Subcutaneous abdominal adipose tissue (tissue), 5 donors: ENCODE measurements at regions not wholly inside any gene's neighbourhood (a gene's known extent, or its start where the extent isn't known, plus 50 kb on each side); places are given as distances from the start of the nearest gene placed in this dataset.

Source experiments
- H3K27ac ChIP-seq: one replicate; pipeline ENCODE4 v1.7.0; 2013; ENCODE audit warnings: low read depth, mild to moderate bottlenecking, inconsistent platforms, low read length, moderate library complexity
- H3K27me3 ChIP-seq, 5 donors: one replicate each; pipeline ENCODE4 v1.7.0; 2013; ENCODE audit warnings: low read length in 5 of 5, inconsistent platforms in 1 of 5; ENCODE audit not compliant: control insufficient read depth in 5 of 5, insufficient read depth in 4 of 5
- H3K36me3 ChIP-seq, 5 donors: one replicate each; pipeline ENCODE4 v1.7.0; 2013; ENCODE audit warnings: low read length in 5 of 5; ENCODE audit not compliant: control insufficient read depth in 5 of 5, insufficient read depth in 5 of 5
- H3K4me1 ChIP-seq, 5 donors: one replicate each; pipeline ENCODE4 v1.7.0; 2013; ENCODE audit warnings: low read length in 5 of 5, mild to moderate bottlenecking in 3 of 5, moderate library complexity in 1 of 5; ENCODE audit not compliant: control insufficient read depth in 5 of 5, insufficient read depth in 5 of 5
- H3K4me3 ChIP-seq, 5 donors: one replicate each; pipeline ENCODE4 v1.7.0; 2013; ENCODE audit warnings: low read length in 5 of 5, low read depth in 1 of 5
- H3K9ac ChIP-seq, 5 donors: one replicate each; pipeline ENCODE4 v1.7.0; 2013; ENCODE audit warnings: low read length in 5 of 5, mild to moderate bottlenecking in 4 of 5, moderate library complexity in 3 of 5
- H3K9me3 ChIP-seq, 5 donors: one replicate each; pipeline ENCODE4 v1.7.0; 2013; ENCODE audit warnings: low read length in 5 of 5; ENCODE audit not compliant: control insufficient read depth in 5 of 5
- donor health status: healthy.
- donor health status: healthy.
- donor health status: healthy.
- donor health status: healthy.
- donor health status: healthy.

GRCh38 chr5:120382833-120383232 lies 81.3 kb upstream of the PRR16 start:
- H3K27ac ChIP-seq: no peak overlapping the region
- no peaks in the 10 kb centered on the region for H3K36me3 ChIP-seq
- no peaks in the 10 kb centered on the region for H3K27me3 ChIP-seq
- peaks cover 0 to 9% (median 5%) of the 10 kb centered on the region in 5 donors for H3K9me3 ChIP-seq
- no peaks in the 10 kb centered on the region for H3K4me1 ChIP-seq
- no peak overlapping the region for H3K9ac ChIP-seq
- H3K4me3 ChIP-seq: no peak overlapping the region

DNA sequence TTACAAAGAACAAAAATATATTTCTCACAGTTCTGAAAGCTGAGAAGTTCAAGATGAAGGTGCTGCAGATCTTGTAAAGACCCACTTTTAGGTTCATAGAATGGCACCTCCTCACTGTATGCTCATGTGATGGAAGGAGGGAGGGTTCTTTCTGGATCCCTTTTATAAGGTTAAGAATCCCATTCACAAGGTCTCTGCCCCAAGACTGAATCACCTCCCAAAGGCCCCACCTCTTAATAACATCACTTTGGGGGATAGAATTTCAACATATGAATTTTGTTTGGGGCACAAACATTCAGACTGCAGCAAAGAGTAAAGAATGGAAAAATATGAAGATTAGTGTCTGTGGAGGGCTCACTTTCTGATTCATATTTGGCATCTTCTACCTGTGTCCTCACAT lies 77.1 kb upstream of the PRR16 start:
- no peak overlapping the region for H3K27ac ChIP-seq
- no peak overlapping the region for H3K4me3 ChIP-seq
- peaks cover 0 to 6% (median 0%) of the 10 kb centered on the region in 5 donors for H3K4me1 ChIP-seq
- no peak overlapping the region for H3K9ac ChIP-seq
- H3K9me3 ChIP-seq: no peaks in the 10 kb centered on the region
- no peaks in the 10 kb centered on the region for H3K27me3 ChIP-seq
- no peaks in the 10 kb centered on the region for H3K36me3 ChIP-seq

DNA sequence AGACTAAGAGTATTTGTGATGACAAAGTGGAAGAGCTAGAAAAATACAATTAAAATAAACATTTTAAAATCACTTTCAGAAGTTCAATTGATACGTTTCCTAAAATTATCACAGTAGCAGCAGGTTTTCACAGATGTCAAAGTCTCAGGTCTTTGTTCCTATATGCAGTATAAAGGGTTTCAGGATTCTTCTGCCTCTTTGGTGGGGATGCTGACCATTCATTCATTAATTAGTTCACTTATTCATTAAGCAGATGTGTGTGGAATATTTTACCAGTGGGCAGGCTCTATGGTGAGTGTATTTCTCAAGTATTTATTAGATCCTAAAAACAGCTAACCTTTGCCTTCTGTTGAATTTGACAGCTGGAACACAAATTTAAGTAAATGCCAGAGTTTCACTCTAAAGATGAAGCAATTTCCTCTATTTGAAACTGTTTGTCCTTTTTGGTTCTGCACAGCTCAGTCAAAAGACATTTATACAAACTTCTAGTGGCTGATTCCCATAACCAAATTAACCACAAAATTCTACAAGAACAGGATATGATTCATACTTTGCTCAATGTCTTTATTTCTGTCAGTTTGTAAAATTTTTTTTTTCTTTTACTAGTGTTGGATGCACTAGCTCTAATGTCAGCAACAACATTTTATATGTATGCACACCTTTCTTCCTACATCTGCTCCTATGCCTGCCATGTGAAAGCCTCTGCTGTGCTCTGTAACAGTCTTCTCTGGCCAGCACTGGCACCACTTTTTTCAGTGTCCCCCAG lies 75.9 kb upstream of the PRR16 start:
- no peaks in the 10 kb centered on the region for H3K9me3 ChIP-seq

GRCh38 chr5:120394259-120394658 lies 69.8 kb upstream of the PRR16 start:
- Histone ChIP-seq H3K9me3 (peaks cover 0 to 2% (median 0%) of the 10 kb centered on the region in 5 donors), H3K9ac (no peak overlapping the region), H3K4me3 (no peak overlapping the region), H3K36me3 (no peaks in the 10 kb centered on the region), H3K4me1 (no peaks in the 10 kb centered on the region), H3K27me3 (no peaks in the 10 kb centered on the region), H3K27ac (no peak overlapping the region)

More for the DNA sequence above, 75.9 kb upstream of the PRR16 start:
- Histone ChIP-seq H3K9ac (no peak overlapping the region), H3K4me3 (no peak overlapping the region), H3K4me1 (peaks cover 0 to 6% (median 0%) of the 10 kb centered on the region in 5 donors), H3K36me3 (no peaks in the 10 kb centered on the region), H3K27me3 (no peaks in the 10 kb centered on the region), H3K27ac (no peak overlapping the region)

DNA sequence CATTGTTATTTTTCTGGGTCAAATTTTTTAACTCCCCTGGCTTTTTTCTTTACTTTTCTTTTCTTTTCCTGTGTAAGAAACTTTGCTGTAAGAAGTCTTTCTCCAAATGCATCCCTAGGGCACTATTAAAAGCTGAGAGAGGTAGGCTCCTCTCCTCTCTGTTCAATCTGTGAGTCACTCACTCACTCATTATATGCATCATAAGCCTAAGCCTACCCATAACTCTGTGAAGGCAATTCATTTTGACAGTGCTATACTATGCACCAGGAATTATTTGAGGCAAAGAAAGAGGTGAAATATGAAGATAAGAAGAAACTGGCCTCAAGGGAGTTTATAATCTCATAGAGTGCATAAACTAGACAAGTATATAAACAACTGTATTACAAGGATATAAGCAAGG lies 67.9 kb upstream of the PRR16 start:
- no peaks in the 10 kb centered on the region for H3K4me1 ChIP-seq
- H3K9ac ChIP-seq: no peak overlapping the region
- H3K27me3 ChIP-seq: no peaks in the 10 kb centered on the region
- peaks cover 0 to 2% (median 0%) of the 10 kb centered on the region in 5 donors for H3K9me3 ChIP-seq
- no peak overlapping the region for H3K4me3 ChIP-seq
- H3K27ac ChIP-seq: no peak overlapping the region
- H3K36me3 ChIP-seq: no peaks in the 10 kb centered on the region

DNA sequence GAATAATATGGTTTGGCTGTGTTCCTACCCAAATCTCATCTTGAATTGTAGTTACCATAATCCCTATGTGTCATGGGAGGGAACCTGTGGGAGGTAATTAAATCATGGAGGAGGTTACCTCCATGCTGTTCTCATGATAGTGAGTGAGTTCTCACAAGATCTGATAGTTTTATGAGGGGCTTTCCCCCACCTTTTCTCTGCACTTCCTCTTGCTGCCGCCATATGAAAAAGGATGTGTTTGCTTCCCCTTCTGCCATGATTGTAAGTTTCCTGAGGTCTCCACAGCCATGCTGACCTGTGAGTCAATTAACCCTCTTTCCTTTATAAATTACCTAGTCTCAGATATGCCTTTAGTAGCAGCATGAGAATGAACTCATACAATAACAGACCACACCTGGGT lies 63.7 kb upstream of the PRR16 start:
- Histone ChIP-seq H3K27me3 (no peaks in the 10 kb centered on the region), H3K4me1 (peaks cover 0 to 2% (median 0%) of the 10 kb centered on the region in 5 donors), H3K4me3 (no peak overlapping the region), H3K9me3 (peaks cover 0 to 2% (median 0%) of the 10 kb centered on the region in 5 donors), H3K36me3 (no peaks in the 10 kb centered on the region), H3K27ac (no peak overlapping the region), H3K9ac (no peak overlapping the region)

GRCh38 chr5:120402606-120403005 lies 61.5 kb upstream of the PRR16 start:
- Histone ChIP-seq H3K4me3 (no peak overlapping the region), H3K9ac (no peak overlapping the region), H3K9me3 (peaks cover 0 to 2% (median 0%) of the 10 kb centered on the region in 5 donors), H3K27me3 (no peaks in the 10 kb centered on the region), H3K27ac (no peak overlapping the region), H3K4me1 (peaks cover 0 to 2% (median 0%) of the 10 kb centered on the region in 5 donors), H3K36me3 (no peaks in the 10 kb centered on the region)

GRCh38 chr5:120405286-120405864 lies 58.7 kb upstream of the PRR16 start:
- Histone ChIP-seq H3K9ac (no peak overlapping the region), H3K36me3 (no peaks in the 10 kb centered on the region), H3K27me3 (no peaks in the 10 kb centered on the region), H3K27ac (no peak overlapping the region), H3K9me3 (no peaks in the 10 kb centered on the region), H3K4me1 (peaks cover 0 to 5% (median 0%) of the 10 kb centered on the region in 5 donors), H3K4me3 (no peak overlapping the region)

DNA sequence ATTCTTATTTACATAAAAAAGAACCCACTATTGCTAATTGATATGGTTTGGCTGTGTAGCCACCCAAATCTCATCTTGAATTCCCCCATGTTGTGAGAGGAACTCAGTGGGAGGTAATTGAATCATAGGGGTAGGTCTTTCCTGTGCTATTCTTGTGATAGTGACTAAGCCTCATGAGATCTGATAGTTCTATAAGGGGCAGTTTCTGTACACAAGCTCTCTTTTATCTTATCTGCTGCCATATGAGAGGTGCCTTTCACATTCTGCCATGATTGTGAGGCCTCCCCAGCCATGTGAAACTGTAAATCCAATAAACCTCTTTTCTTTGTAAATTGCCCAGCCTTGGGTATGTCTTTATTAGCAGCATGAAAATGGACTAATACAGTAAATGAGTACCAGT lies 58.2 kb upstream of the PRR16 start:
- no peak overlapping the region for H3K4me3 ChIP-seq
- H3K27me3 ChIP-seq: no peaks in the 10 kb centered on the region
- peaks cover 0 to 5% (median 0%) of the 10 kb centered on the region in 5 donors for H3K4me1 ChIP-seq
- H3K9me3 ChIP-seq: no peaks in the 10 kb centered on the region
- no peak overlapping the region for H3K9ac ChIP-seq
- H3K27ac ChIP-seq: no peak overlapping the region
- H3K36me3 ChIP-seq: no peaks in the 10 kb centered on the region

DNA sequence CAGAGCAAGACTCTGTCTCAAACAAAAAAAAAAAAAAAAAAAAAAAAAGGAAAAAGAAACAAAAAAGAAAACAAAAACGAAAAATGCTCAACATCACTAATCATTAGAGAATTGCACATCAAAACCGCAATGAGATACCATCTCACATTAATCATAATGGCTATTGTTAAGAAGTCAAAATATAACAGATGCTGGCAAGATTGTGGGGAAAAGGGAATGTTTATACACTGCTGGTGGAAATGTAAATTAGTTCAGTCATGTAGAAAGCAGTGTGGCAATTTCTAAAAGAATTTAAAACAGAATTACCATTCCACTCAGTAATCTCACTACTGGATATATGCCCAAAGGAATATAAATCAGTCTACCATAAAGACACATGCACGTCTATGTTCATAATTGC lies 50.4 kb upstream of the PRR16 start:
- Histone ChIP-seq H3K36me3 (no peaks in the 10 kb centered on the region), H3K9ac (no peak overlapping the region), H3K9me3 (no peaks in the 10 kb centered on the region), H3K27me3 (no peaks in the 10 kb centered on the region), H3K27ac (no peak overlapping the region), H3K4me1 (peaks cover 0 to 2% (median 0%) of the 10 kb centered on the region in 5 donors), H3K4me3 (no peak overlapping the region)
